ENCODE measurements at regions not wholly inside any gene's neighbourhood (a gene's known extent, or its start where the extent isn't known, plus 50 kb on each side); places are given as distances from the start of the nearest gene placed in this dataset.
"Not testable (repeated sequence)": the region's sequence is repeated elsewhere in the genome, so short reads cannot be mapped to it uniquely, and the experiment has no call there.

DNA sequence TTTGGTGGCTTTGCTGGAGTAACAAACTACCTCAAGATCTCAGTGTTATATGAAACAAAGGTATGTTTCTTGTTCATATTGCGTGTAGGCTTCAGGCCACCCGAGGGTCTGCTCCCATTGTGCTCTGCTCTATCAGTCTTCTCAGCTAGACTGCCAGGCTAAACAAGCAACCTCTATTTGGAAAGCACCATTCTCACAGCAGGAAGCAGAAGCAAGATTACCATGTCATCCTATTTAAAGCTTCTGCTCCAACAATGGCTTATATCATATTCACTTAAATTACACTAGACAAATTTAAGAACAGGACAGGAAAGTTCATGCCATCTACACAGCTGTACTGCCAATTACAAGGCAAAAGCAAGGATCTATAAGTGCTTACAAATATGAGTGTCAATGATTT is 385.8 kb downstream of the PPARGC1A start:
- no peak for DNase-seq

DNA sequence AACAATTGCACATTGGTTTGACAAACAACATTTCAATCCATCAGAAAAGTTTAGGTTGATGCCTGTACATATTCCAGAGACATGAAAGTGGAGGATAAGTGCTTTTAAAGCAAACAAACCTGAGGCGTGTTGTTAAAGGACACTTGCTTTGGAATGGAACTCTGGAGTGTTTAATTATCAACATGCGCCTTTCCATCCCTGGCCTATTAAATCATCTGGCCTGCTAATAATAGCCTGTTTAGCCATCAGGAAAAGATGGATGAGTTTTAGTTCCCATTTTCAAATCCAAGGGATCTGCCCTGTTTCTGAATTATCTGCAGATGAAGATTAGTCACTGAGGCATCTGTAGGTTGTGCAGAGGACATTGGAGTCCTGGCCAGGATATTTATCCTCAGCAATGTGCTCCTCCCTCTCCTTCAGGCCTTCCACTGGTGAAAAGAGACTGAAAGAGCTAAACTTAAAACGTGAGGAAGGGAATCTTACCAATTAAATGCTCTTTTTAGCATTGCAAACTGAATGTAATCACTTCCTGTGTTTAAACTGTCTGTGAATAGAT is 388.9 kb downstream of the PPARGC1A start:
- no peak for DNase-seq

DNA sequence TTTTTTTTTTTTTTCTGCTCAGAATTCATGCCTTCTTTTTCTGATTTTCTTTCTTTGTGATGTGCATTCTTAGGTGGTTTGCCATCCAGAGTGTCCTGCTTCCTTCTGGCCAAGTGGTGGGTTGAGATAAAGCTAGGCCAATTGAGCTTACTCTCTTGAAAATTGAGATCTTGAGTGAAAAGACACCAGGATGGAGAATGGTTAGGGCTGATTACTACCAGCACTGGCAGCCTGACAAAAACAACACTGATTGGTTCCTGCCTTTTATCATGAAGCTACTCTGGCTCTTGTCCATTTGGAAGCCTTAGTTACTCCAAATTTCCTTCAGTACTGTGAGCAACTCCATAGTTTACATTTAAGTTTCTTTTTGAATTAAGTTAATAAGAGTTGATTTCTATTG is 404.0 kb downstream of the PPARGC1A start:
- no peak for DNase-seq

DNA sequence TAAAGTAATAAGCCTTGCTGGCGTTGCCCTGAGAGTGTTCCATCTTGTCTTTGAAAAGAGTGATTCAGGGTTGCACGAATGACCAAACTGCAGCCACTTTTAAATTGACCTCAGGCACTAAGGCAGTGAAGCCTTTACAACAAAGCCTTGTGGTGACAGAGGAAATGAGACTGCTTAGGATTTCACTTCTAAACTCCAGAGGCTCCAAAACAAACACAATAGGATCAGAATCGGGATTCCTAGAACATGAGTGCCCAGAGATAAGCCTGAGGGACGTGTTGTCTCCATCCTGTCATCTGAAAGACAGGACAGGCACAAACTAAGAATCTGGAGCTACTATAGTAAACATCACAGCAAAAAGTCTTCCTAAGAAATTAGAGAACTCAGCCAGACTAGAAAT is 405.2 kb downstream of the PPARGC1A start:
- DNase-seq = no peak

DNA sequence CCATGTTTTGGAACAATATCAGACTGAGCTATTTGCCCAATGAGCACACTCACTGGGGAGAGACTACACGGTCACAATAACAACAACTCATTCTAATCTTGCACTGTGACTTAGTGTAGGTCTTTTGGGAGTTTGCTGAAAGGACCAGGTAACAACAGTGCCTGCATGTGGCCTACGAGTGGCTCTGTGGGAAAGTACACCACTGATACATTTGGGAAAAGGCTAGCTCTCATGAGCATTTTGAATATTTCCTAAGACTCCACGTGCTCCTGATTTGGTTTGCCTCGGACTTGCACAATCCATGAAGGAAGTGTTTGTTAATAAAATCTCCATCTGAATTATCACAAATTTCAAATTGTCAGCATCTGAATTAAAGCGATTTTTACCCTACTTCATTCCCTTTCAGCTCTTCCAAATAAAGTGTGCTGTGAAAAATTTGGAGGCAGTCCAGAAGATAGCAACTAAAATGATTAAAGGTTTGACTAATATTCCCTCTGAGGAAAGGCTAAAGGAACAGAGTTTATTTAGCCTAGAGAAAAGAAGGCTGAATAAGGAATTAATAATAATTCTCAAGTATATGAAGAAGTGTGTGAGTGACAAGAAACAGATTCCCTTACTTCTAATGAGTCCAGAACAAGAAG is 406.4 kb downstream of the PPARGC1A start:
- DNase-seq = no peak

DNA sequence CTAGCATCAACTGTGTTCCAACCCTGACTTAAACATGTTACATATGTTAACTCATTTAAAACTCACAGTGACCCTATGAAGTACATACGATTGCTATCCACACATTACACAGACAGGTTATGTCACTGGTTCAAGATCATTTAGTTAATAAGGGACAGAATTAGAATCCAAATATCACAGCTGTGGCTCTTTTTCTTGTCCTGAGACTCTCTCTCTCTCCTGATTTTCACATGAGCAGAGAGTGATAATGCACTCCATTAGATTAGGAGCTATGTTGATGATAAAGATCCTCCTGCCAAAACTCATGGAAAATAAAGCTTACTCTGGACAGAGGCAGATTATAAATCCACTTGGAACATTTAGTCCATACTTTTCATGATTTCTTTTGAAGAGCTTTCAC is 408.3 kb downstream of the PPARGC1A start:
- no peak for DNase-seq

DNA sequence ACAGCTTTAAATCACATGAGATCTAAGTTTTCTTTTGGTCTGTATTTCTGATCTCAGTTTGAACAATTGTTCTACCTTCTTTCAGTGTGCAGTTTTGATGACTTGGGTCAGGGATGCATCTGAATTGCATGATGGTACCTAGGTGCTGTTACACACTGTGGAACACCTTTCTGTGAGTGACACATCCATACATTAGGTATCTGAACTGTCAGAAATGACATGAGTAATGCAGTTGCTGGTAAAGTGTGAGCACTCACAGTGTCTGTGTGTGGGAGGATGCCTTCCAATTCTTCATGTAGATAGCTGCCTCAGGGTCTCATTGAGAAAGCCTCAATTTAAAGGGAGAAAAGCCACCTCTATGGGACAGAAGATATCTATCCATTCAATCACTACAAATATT is 411.9 kb downstream of the PPARGC1A start:
- no peak for DNase-seq

DNA sequence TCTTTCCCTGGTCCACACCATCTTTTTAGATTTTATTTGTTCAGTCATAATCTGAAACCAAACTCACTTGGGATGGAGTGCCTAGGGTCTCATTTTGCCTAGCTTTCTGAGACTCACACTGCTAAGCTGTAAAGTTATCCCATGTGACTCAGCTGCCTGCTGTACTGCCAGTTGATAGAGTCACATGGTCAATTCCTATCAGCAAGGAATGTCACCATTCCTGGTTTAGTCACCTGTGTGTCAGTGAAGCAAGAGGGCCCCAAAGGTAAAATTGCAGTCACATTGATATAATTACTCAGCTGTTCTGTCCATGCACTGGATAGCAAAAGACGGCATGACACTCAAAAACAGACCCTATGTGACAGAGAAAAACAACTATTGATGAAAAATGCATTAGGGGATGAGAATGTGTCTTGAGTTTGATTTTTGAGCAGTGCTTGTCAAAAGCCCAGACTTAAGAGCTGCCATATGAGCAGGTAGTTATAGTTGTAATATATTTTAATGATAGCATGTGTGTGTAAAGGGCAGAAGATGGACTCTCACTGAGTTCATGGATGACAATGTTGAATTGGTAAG is 413.2 kb downstream of the PPARGC1A start:
- no peak for DNase-seq

DNA sequence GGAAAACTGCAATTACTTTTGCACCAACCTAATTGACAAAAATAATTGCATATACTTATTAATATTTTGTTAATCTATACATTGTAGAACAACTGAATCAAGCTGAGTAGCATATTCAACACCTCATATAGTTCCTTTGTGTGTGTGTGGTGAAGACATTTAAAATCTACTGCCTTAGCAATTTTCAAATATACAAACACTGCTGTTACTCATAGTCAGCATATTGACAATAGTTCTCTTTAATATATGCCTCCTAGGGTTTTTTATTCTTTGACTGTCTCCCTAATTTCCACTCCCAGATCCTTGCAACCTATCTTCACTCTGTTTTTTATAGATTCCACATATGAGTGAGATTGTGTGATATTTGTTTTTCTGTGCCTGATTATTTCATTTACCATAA is 426.8 kb downstream of the PPARGC1A start:
- no peak for DNase-seq

DNA sequence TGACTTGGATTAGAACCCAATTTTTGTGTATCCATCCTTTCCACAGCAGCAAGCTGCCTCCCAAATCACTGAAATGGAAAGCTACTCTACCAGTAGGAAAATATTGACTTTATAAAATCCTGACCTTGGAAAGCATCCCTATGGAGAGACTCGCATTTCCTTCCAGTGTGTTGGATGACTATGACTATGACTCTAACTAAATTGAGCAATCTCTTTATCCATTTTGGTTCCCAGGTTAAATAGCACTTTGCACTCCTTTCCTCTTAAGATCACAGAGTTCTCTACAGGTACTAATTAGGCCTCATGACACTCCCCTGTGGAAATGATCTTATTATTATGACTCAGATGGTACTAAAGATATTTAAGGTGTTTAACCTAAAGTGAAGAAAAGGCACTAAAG is 431.8 kb downstream of the PPARGC1A start:
- no peak for DNase-seq

DNA sequence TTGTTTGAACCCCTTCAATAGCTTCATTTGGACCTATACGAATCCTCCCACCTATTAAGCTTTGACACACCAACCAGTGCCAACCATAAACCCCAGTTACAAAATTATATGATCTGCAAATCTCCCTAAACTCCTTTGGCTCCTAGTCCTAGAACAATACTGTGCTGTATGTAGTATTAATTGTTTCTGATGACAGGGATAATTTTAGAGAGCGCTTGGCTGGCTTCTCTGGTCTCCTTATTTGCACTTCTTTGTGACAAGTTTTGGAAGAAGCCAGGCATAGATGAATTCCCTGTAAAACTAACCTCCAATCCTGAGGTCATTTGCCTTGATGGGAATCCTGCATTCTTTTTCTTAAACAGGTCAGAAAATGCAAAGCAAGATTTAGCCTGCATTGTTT is 433.0 kb downstream of the PPARGC1A start:
- no peak for DNase-seq

DNA sequence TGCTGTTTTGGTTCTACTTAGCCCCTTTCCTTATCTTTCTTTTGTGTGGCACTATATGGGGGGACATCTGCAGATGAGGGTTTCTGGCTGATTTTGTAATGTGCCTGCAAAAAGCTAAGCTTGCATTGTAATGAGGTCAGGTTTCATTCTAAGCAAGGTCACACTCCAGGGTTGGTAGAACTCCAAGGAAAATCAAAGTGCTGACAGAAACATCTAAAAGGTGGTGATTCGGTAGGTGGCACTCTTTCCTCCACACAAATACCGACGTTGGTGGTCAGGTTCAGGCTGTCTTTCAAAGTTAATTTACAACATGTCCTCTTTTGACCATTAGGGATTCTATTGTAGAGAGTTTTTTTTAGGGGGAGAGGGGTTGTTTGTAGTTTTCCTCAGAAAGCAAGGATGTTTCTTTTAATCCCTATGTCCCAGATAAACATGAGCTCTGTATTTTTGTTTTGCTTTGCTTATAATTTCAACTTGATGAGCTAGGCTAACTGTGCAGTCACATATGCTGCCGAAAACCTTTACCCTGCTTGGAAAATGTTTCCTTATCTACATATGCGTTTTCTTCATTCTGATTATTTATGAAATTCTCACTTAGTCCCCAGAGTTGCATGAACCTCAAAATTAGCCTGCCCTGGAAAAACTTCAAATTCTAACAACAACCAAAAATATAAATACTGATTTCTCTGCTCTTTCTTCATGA is 434.2 kb downstream of the PPARGC1A start:
- DNase-seq = no peak

DNA sequence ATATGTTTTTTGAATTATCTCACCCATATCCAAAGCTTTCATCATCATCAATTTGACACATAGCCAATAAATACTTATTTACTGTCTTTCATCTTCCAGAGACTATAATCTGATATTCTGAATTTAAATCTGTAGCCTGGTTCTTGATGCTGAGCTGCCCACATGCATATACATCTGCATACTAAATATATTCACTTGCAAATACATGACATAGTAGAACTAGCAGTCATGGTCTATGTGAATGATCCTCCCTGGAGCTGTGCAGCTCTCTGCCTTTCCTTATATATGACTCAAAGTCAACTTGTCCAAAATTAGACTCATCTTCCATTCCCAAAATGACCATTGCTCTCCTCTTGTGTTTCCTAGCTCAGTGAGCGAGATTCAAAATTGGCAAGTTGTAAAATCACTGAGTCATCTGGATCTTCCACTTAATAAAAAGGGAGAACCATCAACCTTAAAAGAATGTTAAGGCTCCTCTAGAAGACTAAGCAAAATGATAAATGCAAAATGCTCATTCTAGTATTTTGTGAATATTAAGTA is 448.2 kb downstream of the PPARGC1A start:
- no peak for DNase-seq

DNA sequence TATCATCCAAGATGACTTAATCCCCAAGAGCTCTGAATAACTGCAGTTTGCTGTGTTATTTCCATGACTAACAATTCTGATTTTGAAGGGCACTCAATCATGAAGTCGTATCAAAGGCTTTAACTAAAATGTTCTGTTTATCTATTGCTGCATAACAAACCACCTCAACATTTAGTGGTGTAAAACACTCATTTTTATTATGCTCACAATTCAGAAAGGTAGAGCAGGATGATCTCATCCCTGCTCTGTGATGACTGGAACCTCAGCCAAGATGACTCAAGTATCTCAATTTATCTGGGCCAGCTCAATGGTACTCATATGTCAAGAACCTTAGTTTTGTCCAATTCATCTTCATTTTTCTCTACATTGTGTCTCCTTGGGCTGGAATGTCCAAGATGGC is 451.1 kb downstream of the PPARGC1A start:
- no peak for DNase-seq

DNA sequence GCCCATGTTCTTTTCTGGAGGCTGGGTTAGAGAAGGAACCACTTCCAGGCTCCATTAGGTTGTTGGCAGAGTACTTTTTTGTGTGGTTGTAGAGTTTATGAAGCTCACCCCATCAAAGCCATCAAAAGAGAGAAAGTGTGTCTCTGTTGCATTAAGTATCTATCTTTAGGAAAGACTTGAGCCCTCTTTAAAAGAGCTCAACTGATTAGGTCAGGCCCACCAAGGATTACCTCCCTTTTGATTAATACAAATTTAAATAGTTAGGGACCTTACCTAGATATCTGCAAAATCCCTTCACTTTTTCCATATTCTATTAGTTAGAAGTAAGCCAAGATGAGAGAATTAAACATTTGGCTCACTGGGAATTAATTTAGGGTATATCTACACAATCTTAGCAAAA is 460.4 kb downstream of the PPARGC1A start:
- DNase-seq = no peak

DNA sequence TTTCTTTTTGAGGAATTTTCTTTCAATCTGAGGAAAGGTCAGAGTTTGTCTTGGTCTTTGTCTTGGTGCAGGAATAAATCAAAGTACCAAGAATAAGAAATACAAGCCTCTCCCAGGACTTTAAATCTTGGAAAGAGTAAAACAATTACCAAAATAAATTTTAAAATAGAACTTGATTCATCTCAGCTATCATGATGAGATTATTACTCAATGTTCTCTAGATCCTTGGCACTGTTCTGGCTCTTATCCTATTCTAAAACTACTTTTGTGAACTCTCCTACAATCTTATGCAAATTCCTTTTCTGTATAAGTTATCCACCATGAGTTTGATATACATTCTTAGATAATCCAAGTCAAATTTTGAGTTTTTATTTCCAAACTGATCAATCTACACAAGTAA is 464.3 kb downstream of the PPARGC1A start:
- no peak for DNase-seq

DNA sequence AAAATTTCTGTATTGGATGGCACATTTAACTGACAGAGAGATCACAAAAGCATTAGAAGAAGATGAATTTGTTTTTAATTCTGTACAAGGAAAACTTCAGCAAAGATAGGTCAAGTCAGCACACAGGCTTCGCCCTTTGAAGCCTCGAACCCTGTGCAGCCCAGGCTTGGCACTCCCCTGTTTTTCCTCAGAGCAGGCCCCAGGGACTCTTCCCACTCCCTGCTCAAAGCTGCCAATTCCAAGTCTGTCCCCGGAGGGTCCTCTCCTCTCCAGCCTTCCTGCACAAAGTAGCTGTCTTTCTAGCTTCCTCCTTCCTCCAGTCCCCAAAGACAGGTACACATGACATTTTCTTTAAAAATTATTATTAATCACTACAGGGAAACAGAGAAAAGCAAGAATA is 466.3 kb downstream of the PPARGC1A start:
- DNase-seq = no peak

DNA sequence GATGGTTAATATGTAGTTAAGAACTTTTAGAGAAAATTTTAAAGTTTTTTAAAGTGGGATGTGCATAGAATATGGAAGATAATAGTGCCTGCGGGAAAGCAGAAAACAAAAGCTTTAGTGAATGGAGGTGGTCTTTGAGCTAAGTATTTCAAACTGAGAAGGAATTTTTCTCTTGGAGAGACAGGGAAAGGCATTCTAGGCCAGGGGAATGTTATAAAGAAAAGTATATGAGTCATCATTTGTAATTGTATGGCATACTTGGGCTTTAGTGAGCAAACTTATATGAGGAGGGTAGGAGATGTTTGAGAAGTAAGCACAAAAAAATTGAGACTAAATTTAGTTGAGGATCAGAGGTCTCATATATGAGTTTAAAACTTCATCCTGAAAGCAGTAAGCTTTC is 467.0 kb downstream of the PPARGC1A start:
- DNase-seq = no peak

DNA sequence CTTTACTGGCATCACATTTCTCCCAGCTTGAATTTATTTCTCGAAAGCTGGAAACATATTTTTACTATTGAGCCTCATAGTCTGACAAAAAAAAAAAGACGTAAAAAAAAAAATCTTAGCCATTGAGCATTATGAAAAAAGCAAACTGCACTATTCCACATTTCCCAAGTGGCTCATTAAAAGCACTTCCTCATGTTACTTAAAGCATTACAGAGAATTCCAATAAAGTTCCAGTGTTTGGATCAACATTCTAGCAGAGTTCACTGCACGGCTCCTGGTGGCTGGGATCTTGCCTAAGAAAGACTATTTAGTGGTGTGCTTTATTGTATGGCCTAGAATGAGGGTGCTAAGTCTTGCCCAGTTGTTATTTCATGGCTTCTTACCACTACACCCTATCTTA is 476.2 kb downstream of the PPARGC1A start:
- DNase-seq = no peak

DNA sequence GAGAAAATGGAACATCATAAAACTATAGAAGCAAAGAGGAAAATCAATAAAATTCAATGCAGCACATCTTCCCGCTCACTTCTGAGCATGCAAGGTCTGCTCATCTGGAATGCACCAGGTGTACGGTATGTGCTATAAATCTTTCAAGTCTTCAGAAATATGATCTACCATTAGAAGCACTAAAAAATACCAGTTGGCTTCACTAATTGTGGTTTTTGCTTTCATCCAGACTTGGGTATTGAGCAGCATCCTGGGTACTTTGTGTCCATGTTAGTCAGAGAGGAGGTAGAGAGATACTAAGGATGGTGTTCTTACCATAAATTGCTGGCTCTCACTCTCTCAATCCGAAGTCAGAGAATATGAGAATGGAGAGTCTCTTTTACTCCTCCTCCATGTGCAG is 477.1 kb downstream of the PPARGC1A start:
- DNase-seq = no peak

DNA sequence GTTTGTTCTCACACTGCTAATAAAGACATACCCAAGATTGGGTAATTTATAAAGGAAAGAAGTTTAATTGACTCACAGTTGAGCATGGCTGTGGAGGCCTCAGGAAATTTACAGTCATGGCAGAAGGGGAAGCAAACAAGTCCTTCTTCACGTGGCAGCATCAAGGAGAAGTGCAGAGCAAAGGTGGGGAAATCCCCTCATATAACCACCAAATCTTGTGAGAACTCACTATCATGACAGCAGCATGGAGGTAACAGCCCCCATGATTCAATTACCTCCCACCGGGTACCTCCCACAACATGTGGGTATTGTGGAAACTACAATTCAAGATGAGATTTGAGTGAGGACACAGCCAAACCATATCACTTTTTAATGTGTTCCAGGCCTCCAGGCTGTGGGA is 480.9 kb downstream of the PPARGC1A start:
- DNase-seq = not testable (repeated sequence)

DNA sequence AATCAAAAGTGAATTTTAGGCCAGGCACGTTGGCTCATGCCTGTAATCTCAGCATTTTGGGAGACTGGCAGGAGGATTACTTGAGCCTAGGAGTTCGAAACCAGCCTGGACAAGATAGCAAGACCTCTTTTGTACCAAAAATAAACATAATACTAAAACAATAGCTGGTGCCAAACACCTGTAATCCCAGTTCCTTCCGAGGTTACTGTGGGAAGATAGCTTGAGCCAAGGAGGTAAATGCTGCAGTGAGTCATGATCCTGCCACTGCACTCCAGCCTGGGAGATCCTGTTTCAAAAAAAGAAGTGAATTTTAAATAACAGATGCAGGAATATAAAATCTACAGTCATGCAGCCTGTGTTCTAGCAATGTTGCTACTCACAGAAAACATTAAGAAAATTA is 488.3 kb downstream of the PPARGC1A start:
- no peak for DNase-seq

DNA sequence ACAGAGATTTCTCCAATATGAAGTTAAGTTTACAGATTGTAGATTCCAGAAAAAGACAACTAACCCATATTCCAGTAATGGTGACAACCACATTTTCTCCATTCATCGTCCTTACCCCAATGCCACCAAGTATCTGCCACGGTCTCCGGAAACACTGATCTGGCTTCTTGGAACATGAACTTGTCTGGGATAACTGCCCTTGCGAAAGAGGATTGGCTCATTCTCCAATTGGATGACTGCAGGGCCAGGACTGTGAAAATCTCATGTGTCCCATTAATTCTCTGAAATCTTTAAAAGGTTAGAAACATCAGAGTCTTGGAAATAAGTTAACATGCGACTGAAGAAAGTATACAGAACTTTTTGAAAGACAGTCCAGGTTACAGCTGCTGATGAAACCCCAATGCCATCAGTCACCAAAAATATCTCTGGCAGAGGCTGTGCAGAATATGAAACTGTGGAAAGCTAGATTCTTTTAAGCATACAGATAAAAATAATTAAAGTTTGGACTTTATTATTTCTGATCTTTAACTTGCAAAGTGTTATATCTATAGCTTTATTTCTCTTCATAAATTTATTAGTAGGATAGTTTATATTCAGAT is 496.9 kb downstream of the PPARGC1A start:
- DNase-seq = no peak

DNA sequence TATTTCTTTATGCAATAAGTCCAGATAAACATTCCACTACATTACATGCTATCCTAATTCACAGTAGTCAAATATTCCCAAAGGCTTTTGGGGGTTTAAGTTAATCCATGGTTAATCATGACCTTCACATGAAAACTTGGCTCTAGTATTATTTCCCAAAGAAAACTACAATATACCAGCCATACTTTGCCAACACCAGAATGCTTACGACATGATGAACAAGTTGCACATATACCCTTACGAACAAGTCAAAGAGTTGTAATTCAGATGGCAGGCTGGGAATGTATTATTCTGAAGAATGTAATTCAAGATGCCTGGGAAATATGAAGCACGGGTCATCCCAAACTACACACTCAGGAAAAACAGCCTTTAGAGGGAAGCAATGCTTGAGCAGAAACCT is 499.6 kb downstream of the PPARGC1A start:
- DNase-seq = no peak
